PC-3 (cell line): ENCODE measurements at regions not wholly inside any gene's neighbourhood (a gene's known extent, or its start where the extent isn't known, plus 50 kb on each side); places are given as distances from the start of the nearest gene placed in this dataset.

Experiments
- ATAC-seq: fragments of 200-7000 bp; cut with Tn5 transposase; 2 replicates; pipeline ENCODE4 v1.9.1; 2020; ENCODE audit warnings: mild to moderate bottlenecking, moderate library complexity
- BruUV-seq: library from RNA; stranded (reverse); fragments of 400-500 nt; replicated peaks from 2 replicates; lab custom pipeline; 2021; lab: Mats Ljungman, UMichigan
- CTCF ChIA-PET: fragments of 300-600 bp; sonication (Branson Sonifier 250); formaldehyde crosslinking; loops from one replicate; lab custom pipeline; 2022; ENCODE audit warnings: antibody characterized with exemption; lab: Charles Lee
- POLR2A ChIA-PET: fragments of 300-600 bp; sonication (Branson Sonifier 250); formaldehyde crosslinking; loops from one replicate; lab custom pipeline; 2022; ENCODE audit warnings: antibody characterized with exemption; ENCODE audit not compliant: unreplicated experiment; lab: Charles Lee
- DNase-seq: peaks from one replicate; pipeline ENCODE4 v3.0.0-alpha.2; 2015
- H2AFZ ChIP-seq: fragments of 300-600 bp; sonication (generic); 2 replicates; pipeline ENCODE4 v1.6.0; 2016; ENCODE audit warnings: antibody characterized with exemption, low read length
- H3F3A ChIP-seq: fragments of 300-600 bp; sonication (generic); one replicate; pipeline ENCODE4 v1.6.0; 2017; ENCODE audit warnings: antibody characterized with exemption, low read length, control low read depth, mild to moderate bottlenecking; ENCODE audit not compliant: unreplicated experiment
- H3K27ac ChIP-seq: fragments of 300-600 bp; sonication (generic); 2 replicates; pipeline ENCODE4 v1.5.1; 2016; ENCODE audit warnings: mild to moderate bottlenecking, low read length
- H3K27me3 ChIP-seq: fragments of 300-600 bp; sonication (generic); 2 replicates; pipeline ENCODE4 v1.6.1; 2016; ENCODE audit warnings: low read length, mixed read lengths
- H3K36me3 ChIP-seq: fragments of 300-600 bp; sonication (generic); 2 replicates; pipeline ENCODE4 v1.6.1; 2016; ENCODE audit warnings: low read depth, mixed run types, low read length, mixed read lengths
- H3K4me1 ChIP-seq: fragments of 300-600 bp; sonication (generic); 2 replicates; pipeline ENCODE4 v1.5.1; 2016; ENCODE audit warnings: low read length; ENCODE audit not compliant: insufficient read depth
- H3K4me2 ChIP-seq: fragments of 300-600 bp; sonication (generic); 2 replicates; pipeline ENCODE4 v1.6.0; 2016; ENCODE audit warnings: low read length
- H3K4me3 ChIP-seq: fragments of 300-600 bp; sonication (generic); 2 replicates; pipeline ENCODE4 v1.5.1; 2016; ENCODE audit warnings: mild to moderate bottlenecking, low read length, mixed read lengths
- H3K79me2 ChIP-seq: fragments of 300-600 bp; sonication (generic); 2 replicates; pipeline ENCODE4 v1.6.1; 2017; ENCODE audit warnings: low read length, mixed read lengths
- H3K9ac ChIP-seq: fragments of 300-600 bp; sonication (generic); 2 replicates; pipeline ENCODE4 v1.6.0; 2016; ENCODE audit warnings: mild to moderate bottlenecking, low read length
- H3K9me2 ChIP-seq: fragments of 300-600 bp; sonication (generic); replicated peaks from 2 replicates; pipeline ENCODE4 v1.6.1; 2016; ENCODE audit warnings: mixed run types, low read length, mixed read lengths
- H3K9me3 ChIP-seq: fragments of 300-600 bp; sonication (generic); 2 replicates; pipeline ENCODE4 v1.6.1; 2016; ENCODE audit warnings: low read length, mixed read lengths
- H4K20me1 ChIP-seq: fragments of 300-600 bp; sonication (generic); 2 replicates; pipeline ENCODE4 v1.6.1; 2016; ENCODE audit warnings: low read length, mixed read lengths
- CTCF ChIP-seq: fragments of 300-600 bp; sonication (generic); conservative IDR thresholded peaks from 2 replicates; pipeline ENCODE4 v1.5.1; 2017; ENCODE audit warnings: antibody characterized with exemption, low read depth, mild to moderate bottlenecking, low read length
- EZH2 ChIP-seq: fragments of 300-600 bp; sonication (generic); IDR thresholded peaks from one replicate; pipeline ENCODE4 v1.6.1; 2017; ENCODE audit warnings: antibody characterized with exemption, mild to moderate bottlenecking, low read length; ENCODE audit not compliant: unreplicated experiment
- EZH2phosphoT487 ChIP-seq: fragments of 300-600 bp; sonication (generic); IDR thresholded peaks from 2 replicates; pipeline ENCODE4 v1.6.1; 2018; ENCODE audit warnings: mild to moderate bottlenecking, antibody characterized with exemption, low read length, borderline replicate concordance
- intact Hi-C: fragments of 100-400 bp; cut with micrococcal nuclease; formaldehyde crosslinking; loops from 2 replicates; pipeline ENCODE4 v1.9.0; 2023

GRCh38 chr16:47979164-47979520, 176.7 kb downstream of the ABCC12 start:
- Histone ChIP-seq H3K4me2 (no peak overlapping the region), H3K79me2 (no peaks in the 10 kb centered on the region), H3K27ac (no peak overlapping the region), H4K20me1 (no peaks in the 10 kb centered on the region), H3K9me2 (no peaks in the 10 kb centered on the region), H2AFZ (0 out of 2 replicates have a peak overlapping the region, but pooled peaks have one; percentile 18), H3K4me1 (0 out of 2 replicates have a peak, but pooled peaks cover 4% of the 10 kb centered on the region), H3K9me3 (no peaks in the 10 kb centered on the region), H3K36me3 (no peaks in the 10 kb centered on the region), H3K9ac (no peak overlapping the region), H3F3A (no peaks in the 10 kb centered on the region), H3K27me3 (no peaks in the 10 kb centered on the region), H3K4me3 (no peak overlapping the region)
- intact Hi-C loops, result no loop called here
- TF ChIP-seq EZH2 (no peak), CTCF (no peak), EZH2phosphoT487 (no peak)
- no TSS peak for BruUV-seq
- ChIA-PET CTCF (no interaction called here), POLR2A (no interaction called here)
- ATAC-seq (no peak), DNase-seq (no peak)

GRCh38 chr16:47978491-47979163, 177.2 kb downstream of the ABCC12 start:
- Histone ChIP-seq H3F3A (no peaks in the 10 kb centered on the region), H3K4me2 (no peak overlapping the region), H2AFZ (0 out of 2 replicates have a peak overlapping the region, but pooled peaks have one; percentile 18), H3K9ac (no peak overlapping the region), H3K27ac (no peak overlapping the region), H3K79me2 (no peaks in the 10 kb centered on the region), H4K20me1 (no peaks in the 10 kb centered on the region), H3K9me3 (no peaks in the 10 kb centered on the region), H3K27me3 (no peaks in the 10 kb centered on the region), H3K36me3 (no peaks in the 10 kb centered on the region), H3K9me2 (no peaks in the 10 kb centered on the region), H3K4me3 (no peak overlapping the region), H3K4me1 (0 out of 2 replicates have a peak, but pooled peaks cover 4% of the 10 kb centered on the region)
- DNase-seq (no peak), ATAC-seq (no peak)
- POLR2A ChIA-PET, result no interaction called here
- intact Hi-C loops, result no loop called here
- CTCF ChIA-PET, result no interaction called here
- TF ChIP-seq EZH2 (no peak), EZH2phosphoT487 (no peak), CTCF (no peak)
- BruUV-seq, result no TSS peak

GRCh38 chr16:47977802-47978201, 178.0 kb downstream of the ABCC12 start:
- Histone ChIP-seq H3K9me3 (no peaks in the 10 kb centered on the region), H3K4me3 (no peak overlapping the region), H3K9ac (no peak overlapping the region), H4K20me1 (no peaks in the 10 kb centered on the region), H3K79me2 (no peaks in the 10 kb centered on the region), H3K27ac (no peak overlapping the region), H3F3A (no peaks in the 10 kb centered on the region), H3K9me2 (no peaks in the 10 kb centered on the region), H3K36me3 (no peaks in the 10 kb centered on the region), H2AFZ (no peak overlapping the region), H3K4me1 (0 out of 2 replicates have a peak, but pooled peaks cover 4% of the 10 kb centered on the region), H3K27me3 (no peaks in the 10 kb centered on the region), H3K4me2 (no peak overlapping the region)
- POLR2A ChIA-PET, result no interaction called here
- BruUV-seq, result no TSS peak
- CTCF ChIA-PET, result no interaction called here
- no peak for ATAC-seq
- DNase-seq, result no peak
- intact Hi-C loops, result no loop called here
- TF ChIP-seq EZH2 (no peak), CTCF (no peak), EZH2phosphoT487 (no peak)
